HCT116 (cell line): ENCODE measurements at regions not wholly inside any gene's neighbourhood (a gene's known extent, or its start where the extent isn't known, plus 50 kb on each side); places are given as distances from the start of the nearest gene placed in this dataset.

ENCODE experiments used
- ATAC-seq: fragments of 200-7000 bp; cut with Tn5 transposase; 2 replicates; pipeline ENCODE4 v1.9.1; 2020; ENCODE audit warnings: mild to moderate bottlenecking, moderate library complexity
- BruUV-seq: library from RNA; stranded (reverse); fragments of 400-500 nt; replicated peaks from 2 replicates; lab custom pipeline; 2021; lab: Mats Ljungman, UMichigan
- CTCF ChIA-PET: fragments of 300-600 bp; sonication (Branson Sonifier 250); formaldehyde crosslinking; loops from one replicate; lab custom pipeline; 2021; ENCODE audit warnings: antibody characterized with exemption; lab: Charles Lee
- POLR2A ChIA-PET: fragments of 300-600, 350-600 bp; sonication (Branson Sonifier 250); formaldehyde crosslinking; loops from one replicate; lab custom pipeline; 2021; ENCODE audit warnings: antibody characterized with exemption; lab: Charles Lee
- RAD21 ChIA-PET, 2 experiments: fragments of 300-600 bp; sonication (Branson Sonifier 250); formaldehyde crosslinking; loops; one replicate each; lab custom pipeline; 2023; ENCODE audit warnings: low total read pairs in 2 of 2; ENCODE audit not compliant: uncharacterized antibody in 2 of 2, unreplicated experiment in 2 of 2, low non-redundant PET in 1 of 2; lab: Charles Lee
- DNase-seq: peaks from one replicate; pipeline ENCODE4 v3.0.0-alpha.2; 2010; ENCODE audit warnings: low read depth, low spot score
- H2AFZ ChIP-seq: fragments of 200-600 bp; shearing (Covaris generic), sonication (generic); 2 replicates; pipeline ENCODE4 v1.6.1; 2017; ENCODE audit warnings: low read depth, mixed run types, mixed read lengths, antibody characterized with exemption, low read length; ENCODE audit not compliant: poor library complexity, severe bottlenecking
- H3K27ac ChIP-seq: 2 replicates; pipeline ENCODE4 v1.5.1; 2012; ENCODE audit warnings: low read depth, low read length
- H3K27me3 ChIP-seq: fragments of 200-600 bp; sonication (generic); 2 replicates; pipeline ENCODE4 v1.6.1; 2016; ENCODE audit warnings: mixed run types, low read length, mixed read lengths; ENCODE audit not compliant: insufficient read depth
- H3K36me3 ChIP-seq, 2 experiments: fragments of 200-500 bp in 1 of 2; fragments of 200-600 bp in 1 of 2; sonication (Bioruptor generic) in 1 of 2; sonication (generic) in 1 of 2; 2 replicates each; pipeline versions ENCODE4 v1.5.1 to v1.6.1; 2014 to 2016; ENCODE audit warnings: low read length in 2 of 2, inconsistent platforms in 1 of 2, mixed read lengths in 1 of 2, mixed run types in 1 of 2; ENCODE audit not compliant: insufficient read depth in 2 of 2, control insufficient read depth in 1 of 2
- H3K4me1 ChIP-seq, 2 experiments: fragments of 200-600 bp in 1 of 2; sonication (generic) in 1 of 2; 2 replicates each; pipeline versions ENCODE4 v1.5.1 to v1.6.1; 2012 to 2017; ENCODE audit warnings: low read length in 2 of 2, inconsistent platforms in 1 of 2, mild to moderate bottlenecking in 1 of 2, mixed read lengths in 1 of 2, mixed run types in 1 of 2, moderate library complexity in 1 of 2; ENCODE audit not compliant: insufficient read depth in 2 of 2, control insufficient read depth in 1 of 2
- H3K4me2 ChIP-seq: fragments of 200-600 bp; sonication (generic); 2 replicates; pipeline ENCODE4 v1.6.1; 2017; ENCODE audit warnings: mixed run types, low read length, mixed read lengths
- H3K4me3 ChIP-seq, 2 experiments: fragments of 200-600 bp in 1 of 2; sonication (generic) in 1 of 2; replicated peaks in 1 of 2; 2 replicates each; pipeline ENCODE4 v1.5.1; 2011 to 2016; ENCODE audit warnings: low read length in 2 of 2, control low read depth in 1 of 2, low read depth in 1 of 2, mild to moderate bottlenecking in 1 of 2, mixed read lengths in 1 of 2, mixed run types in 1 of 2
- H3K79me2 ChIP-seq: fragments of 200-600 bp; sonication (generic); 2 replicates; pipeline ENCODE4 v1.6.1; 2017; ENCODE audit warnings: mild to moderate bottlenecking, mixed run types, low read length, moderate library complexity, mixed read lengths; ENCODE audit not compliant: insufficient read depth
- H3K9ac ChIP-seq: fragments of 200-600 bp; sonication (generic); 2 replicates; pipeline ENCODE4 v1.6.1; 2016; ENCODE audit warnings: low read length, mixed read lengths
- H3K9me2 ChIP-seq: fragments of 200-600 bp; sonication (generic), shearing (Covaris generic); 2 replicates; pipeline ENCODE4 v1.6.1; 2017; ENCODE audit warnings: mixed run types, mild to moderate bottlenecking, moderate library complexity; ENCODE audit not compliant: insufficient read depth
- H3K9me3 ChIP-seq, 2 experiments: fragments of 200-500 bp in 1 of 2; fragments of 200-600 bp in 1 of 2; sonication (Bioruptor generic) in 1 of 2; sonication (generic) in 1 of 2; 2 replicates each; pipeline ENCODE4 v1.6.1; 2014 to 2017; ENCODE audit warnings: low read length in 2 of 2, mixed read lengths in 2 of 2, inconsistent platforms in 1 of 2, low read depth in 1 of 2, mild to moderate bottlenecking in 1 of 2, mixed run types in 1 of 2, moderate library complexity in 1 of 2; ENCODE audit not compliant: control insufficient read depth in 1 of 2, insufficient read depth in 1 of 2
- H4K20me1 ChIP-seq: fragments of 200-600 bp; sonication (generic), shearing (Covaris generic); 2 replicates; pipeline ENCODE4 v1.6.1; 2017; ENCODE audit warnings: mixed run types, mild to moderate bottlenecking, moderate library complexity; ENCODE audit not compliant: insufficient read depth
- CBX3 ChIP-seq: IDR thresholded peaks from 2 replicates; pipeline ENCODE4 v1.6.1; 2012; ENCODE audit warnings: low read depth
- CEBPB ChIP-seq: IDR thresholded peaks from 2 replicates; pipeline ENCODE4 v1.6.1; 2012; ENCODE audit warnings: low read depth
- EZH2 ChIP-seq: fragments of 200-600 bp; sonication (generic); IDR thresholded peaks from 2 replicates; pipeline ENCODE4 v1.6.1; 2017; ENCODE audit warnings: antibody characterized with exemption, mixed run types
- EZH2phosphoT487 ChIP-seq: fragments of 200-600 bp; IDR thresholded peaks from 2 replicates; pipeline ENCODE4 v1.6.1; 2018; ENCODE audit warnings: antibody characterized with exemption, borderline replicate concordance
- FOSL1 ChIP-seq: IDR thresholded peaks from 2 replicates; pipeline ENCODE4 v1.6.1; 2012; ENCODE audit warnings: low read depth
- POLR2A ChIP-seq: IDR thresholded peaks from 2 replicates; pipeline ENCODE4 v1.7.0; 2011; ENCODE audit warnings: borderline replicate concordance; ENCODE audit not compliant: insufficient read depth, insufficient read length; ENCODE audit errors: extremely low read depth
- POLR2AphosphoS5 ChIP-seq: IDR thresholded peaks from 2 replicates; pipeline ENCODE4 v1.6.1; 2011; ENCODE audit warnings: mild to moderate bottlenecking, low read depth, low read length, moderate library complexity
- SP1 ChIP-seq: IDR thresholded peaks from 2 replicates; pipeline ENCODE4 v1.6.1; 2012; ENCODE audit warnings: low read depth
- SRF ChIP-seq: IDR thresholded peaks from 2 replicates; pipeline ENCODE4 v1.6.1; 2012; ENCODE audit warnings: low read depth
- TCF7L2 ChIP-seq: IDR thresholded peaks from 2 replicates; pipeline ENCODE4 v1.7.0; 2011; ENCODE audit warnings: borderline replicate concordance, inconsistent platforms; ENCODE audit not compliant: insufficient read depth, insufficient read length; ENCODE audit errors: extremely low read depth
- YY1 ChIP-seq: IDR thresholded peaks from 2 replicates; pipeline ENCODE4 v1.6.1; 2011; ENCODE audit warnings: low read length, low read depth, moderate library complexity, mild to moderate bottlenecking; ENCODE audit not compliant: insufficient replicate concordance; ENCODE audit errors: extremely low read depth
- ZFX ChIP-seq: fragments of 450-650 bp; IDR thresholded peaks from 2 replicates; pipeline ENCODE4 v1.6.1; 2017
- ZNF274 ChIP-seq: fragments of 200-500 bp; sonication (Bioruptor generic); IDR thresholded peaks from 2 replicates; pipeline ENCODE4 v1.6.1; 2014; ENCODE audit warnings: mild to moderate bottlenecking, low read depth, low read length, inconsistent platforms
- intact Hi-C: fragments of 100-400 bp; cut with micrococcal nuclease; formaldehyde crosslinking; loops from 2 replicates; pipeline ENCODE4 v1.10.0; 2022
- TF ChIP-seq, protein P1 (sequence below): IDR thresholded peaks from 2 replicates; pipeline ENCODE4 v1.6.1; 2012
- TF ChIP-seq, protein P2 (sequence below): IDR thresholded peaks from 2 replicates; pipeline ENCODE4 v1.6.1; 2012; ENCODE audit warnings: low read depth
- TF ChIP-seq, protein P3 (sequence below): IDR thresholded peaks from 2 replicates; pipeline ENCODE4 v1.6.1; 2012

DNA sequence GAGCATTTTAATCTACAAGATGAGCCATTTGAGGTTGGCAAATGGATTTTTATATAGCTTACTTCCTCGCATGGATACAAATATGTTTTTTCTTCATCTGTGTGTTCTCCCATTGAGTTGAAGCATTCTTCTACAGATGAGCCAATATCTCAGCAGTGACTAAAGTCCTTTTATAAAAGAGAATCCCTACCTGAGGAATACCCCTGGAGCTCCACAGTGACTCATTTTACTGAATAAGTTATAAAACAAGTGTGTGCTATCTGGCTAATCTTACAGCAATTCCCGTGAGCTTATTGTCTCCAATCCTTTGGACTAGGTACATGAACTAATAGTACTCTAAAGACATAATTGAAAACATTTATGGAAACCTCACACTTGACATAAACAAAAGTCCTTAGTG, 354.2 kb upstream of the BCHE start:
- H3K9ac ChIP-seq, result no peak overlapping the region
- no peaks in the 10 kb centered on the region for H3K4me1 ChIP-seq
- no peaks in the 10 kb centered on the region for H3K27me3 ChIP-seq
- no peaks in the 10 kb centered on the region for H3K79me2 ChIP-seq
- no peak overlapping the region for H2AFZ ChIP-seq
- DNase-seq (no peak), ATAC-seq (no peak)
- RAD21 ChIA-PET, result no interaction called here
- BruUV-seq, result no TSS peak
- no peaks in the 10 kb centered on the region for H4K20me1 ChIP-seq
- POLR2A ChIA-PET, result no interaction called here
- no peaks in the 10 kb centered on the region for H3K9me2 ChIP-seq
- CTCF ChIA-PET, result no interaction called here
- TF ChIP-seq SRF, result no peak
- no peak for TF ChIP-seq TCF7L2
- no peak for TF ChIP-seq SP1
- TF ChIP-seq, protein P1, sequence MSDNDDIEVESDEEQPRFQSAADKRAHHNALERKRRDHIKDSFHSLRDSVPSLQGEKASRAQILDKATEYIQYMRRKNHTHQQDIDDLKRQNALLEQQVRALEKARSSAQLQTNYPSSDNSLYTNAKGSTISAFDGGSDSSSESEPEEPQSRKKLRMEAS, result no peak
- no peak for TF ChIP-seq YY1
- no peak for TF ChIP-seq EZH2phosphoT487
- no peak for TF ChIP-seq CEBPB
- TF ChIP-seq CBX3, result no peak
- no peak for TF ChIP-seq POLR2A
- TF ChIP-seq EZH2, result no peak
- no peak for TF ChIP-seq ZFX
- TF ChIP-seq FOSL1, result no peak
- no peak for TF ChIP-seq POLR2AphosphoS5
- TF ChIP-seq, protein P2, sequence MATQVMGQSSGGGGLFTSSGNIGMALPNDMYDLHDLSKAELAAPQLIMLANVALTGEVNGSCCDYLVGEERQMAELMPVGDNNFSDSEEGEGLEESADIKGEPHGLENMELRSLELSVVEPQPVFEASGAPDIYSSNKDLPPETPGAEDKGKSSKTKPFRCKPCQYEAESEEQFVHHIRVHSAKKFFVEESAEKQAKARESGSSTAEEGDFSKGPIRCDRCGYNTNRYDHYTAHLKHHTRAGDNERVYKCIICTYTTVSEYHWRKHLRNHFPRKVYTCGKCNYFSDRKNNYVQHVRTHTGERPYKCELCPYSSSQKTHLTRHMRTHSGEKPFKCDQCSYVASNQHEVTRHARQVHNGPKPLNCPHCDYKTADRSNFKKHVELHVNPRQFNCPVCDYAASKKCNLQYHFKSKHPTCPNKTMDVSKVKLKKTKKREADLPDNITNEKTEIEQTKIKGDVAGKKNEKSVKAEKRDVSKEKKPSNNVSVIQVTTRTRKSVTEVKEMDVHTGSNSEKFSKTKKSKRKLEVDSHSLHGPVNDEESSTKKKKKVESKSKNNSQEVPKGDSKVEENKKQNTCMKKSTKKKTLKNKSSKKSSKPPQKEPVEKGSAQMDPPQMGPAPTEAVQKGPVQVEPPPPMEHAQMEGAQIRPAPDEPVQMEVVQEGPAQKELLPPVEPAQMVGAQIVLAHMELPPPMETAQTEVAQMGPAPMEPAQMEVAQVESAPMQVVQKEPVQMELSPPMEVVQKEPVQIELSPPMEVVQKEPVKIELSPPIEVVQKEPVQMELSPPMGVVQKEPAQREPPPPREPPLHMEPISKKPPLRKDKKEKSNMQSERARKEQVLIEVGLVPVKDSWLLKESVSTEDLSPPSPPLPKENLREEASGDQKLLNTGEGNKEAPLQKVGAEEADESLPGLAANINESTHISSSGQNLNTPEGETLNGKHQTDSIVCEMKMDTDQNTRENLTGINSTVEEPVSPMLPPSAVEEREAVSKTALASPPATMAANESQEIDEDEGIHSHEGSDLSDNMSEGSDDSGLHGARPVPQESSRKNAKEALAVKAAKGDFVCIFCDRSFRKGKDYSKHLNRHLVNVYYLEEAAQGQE, result no peak
- no peak for TF ChIP-seq ZNF274
- TF ChIP-seq, protein P3, sequence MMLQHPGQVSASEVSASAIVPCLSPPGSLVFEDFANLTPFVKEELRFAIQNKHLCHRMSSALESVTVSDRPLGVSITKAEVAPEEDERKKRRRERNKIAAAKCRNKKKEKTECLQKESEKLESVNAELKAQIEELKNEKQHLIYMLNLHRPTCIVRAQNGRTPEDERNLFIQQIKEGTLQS, result no peak
- H3K4me2 ChIP-seq, result no peak overlapping the region
- H3K4me3 ChIP-seq, result no peak overlapping the region
- intact Hi-C loops, result no loop called here
- no peaks in the 10 kb centered on the region for H3K9me3 ChIP-seq
- H3K36me3 ChIP-seq, result no peaks in the 10 kb centered on the region
- no peak overlapping the region for H3K27ac ChIP-seq
